Hematopoietic multipotent progenitor cell (in vitro differentiated cells): ENCODE measurements at regions not wholly inside any gene's neighbourhood (a gene's known extent, or its start where the extent isn't known, plus 50 kb on each side); places are given as distances from the start of the nearest gene placed in this dataset.

Experiments
- DNase-seq, 3 donors: peaks; one replicate each; pipeline ENCODE4 v3.0.0-alpha.2; 2011 to 2015; ENCODE audit warnings: low read depth in 2 of 3, low spot score in 2 of 3

- no peak for DNase-seq
Observed at GRCh38 chr6:159118924-159119323, 50.3 kb upstream of the FNDC1 start.

DNA sequence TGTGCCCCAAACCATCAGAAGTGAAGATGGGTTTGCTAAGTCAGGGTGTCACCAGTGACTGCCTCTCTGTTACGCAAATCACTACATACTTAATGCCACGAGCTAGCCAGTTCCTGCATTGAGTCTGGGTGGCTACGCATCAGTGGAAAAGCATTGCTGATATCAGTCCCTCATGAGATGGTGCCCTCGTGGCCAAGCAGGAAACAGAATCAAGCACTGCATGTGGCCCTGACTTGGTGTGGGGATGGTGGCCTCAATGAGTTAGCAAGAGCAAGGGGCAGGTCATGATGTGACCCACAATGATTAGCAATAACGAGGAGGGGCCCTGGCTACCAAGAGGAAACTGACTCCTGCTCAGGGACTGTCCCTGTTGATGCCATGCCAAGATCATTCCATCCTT, 51.6 kb upstream of the FNDC1 start:
- DNase-seq = no peak

GRCh38 chr6:159117046-159117445, 52.2 kb upstream of the FNDC1 start:
- DNase-seq = no peak

DNA sequence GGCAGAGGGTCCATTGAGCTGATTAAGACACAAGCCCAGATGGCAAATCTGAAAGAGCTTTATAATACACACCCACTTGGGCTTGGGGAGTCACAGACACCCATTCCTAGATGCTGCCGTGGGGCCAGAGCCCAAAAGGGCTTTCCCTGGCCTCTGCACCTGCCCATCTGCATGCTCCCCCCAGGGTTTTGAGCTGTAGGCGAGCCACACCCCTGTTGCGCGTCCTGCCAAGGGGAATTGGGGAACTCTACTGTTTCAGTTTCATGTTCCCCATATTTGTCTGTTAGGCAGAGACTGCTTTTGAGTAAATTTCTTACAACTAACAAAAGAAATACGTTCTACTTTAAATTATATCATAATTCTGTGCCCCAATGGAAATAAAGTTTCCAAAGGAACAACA, 52.9 kb upstream of the FNDC1 start:
- no peak for DNase-seq

DNA sequence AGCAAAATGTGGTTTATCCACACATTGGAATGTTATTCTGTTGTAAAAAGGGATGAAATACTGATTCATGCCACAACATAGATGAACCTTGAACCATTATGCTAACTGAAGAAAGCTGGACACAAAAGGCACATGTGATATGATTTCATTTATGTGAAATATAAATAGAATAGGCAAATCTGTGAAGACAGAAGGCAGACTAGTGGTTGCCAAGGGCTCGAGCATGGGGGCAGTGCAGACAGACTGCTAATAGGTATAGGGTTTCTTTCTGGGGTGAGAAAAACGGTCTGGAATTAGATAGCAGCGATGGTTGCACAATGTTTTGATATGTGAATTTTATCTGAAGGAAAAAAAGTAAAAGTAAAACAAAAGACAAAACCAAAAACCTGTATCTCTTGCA, 54.6 kb upstream of the FNDC1 start:
- DNase-seq = no peak

- DNase-seq = no peak
Observed at GRCh38 chr6:159113223-159113622, 56.0 kb upstream of the FNDC1 start.

DNA sequence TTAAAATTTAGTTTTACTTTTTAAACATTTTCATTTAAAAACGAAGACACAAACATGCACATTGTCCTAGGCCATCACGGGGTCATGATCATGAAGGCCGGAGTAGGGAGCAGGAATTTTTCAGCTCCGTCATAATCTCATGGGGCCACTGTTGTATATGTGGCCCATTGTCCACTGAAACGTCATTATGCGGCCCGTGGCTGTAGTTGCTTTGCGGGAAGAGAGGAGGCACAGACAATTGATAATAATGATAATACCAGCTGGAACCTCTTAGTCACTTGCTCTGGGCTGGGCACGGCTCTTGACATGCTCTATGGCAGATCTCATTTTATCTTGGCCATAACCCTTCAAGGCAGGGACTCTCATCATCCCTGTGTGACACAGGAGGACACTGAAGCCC, 56.5 kb upstream of the FNDC1 start:
- no peak for DNase-seq

- no peak for DNase-seq
Observed at GRCh38 chr6:159110748-159111147, 58.5 kb upstream of the FNDC1 start.

GRCh38 chr6:159110013-159110412, 59.2 kb upstream of the FNDC1 start:
- DNase-seq = peak in 2 of 3 donors; percentile 37 to 59

DNA sequence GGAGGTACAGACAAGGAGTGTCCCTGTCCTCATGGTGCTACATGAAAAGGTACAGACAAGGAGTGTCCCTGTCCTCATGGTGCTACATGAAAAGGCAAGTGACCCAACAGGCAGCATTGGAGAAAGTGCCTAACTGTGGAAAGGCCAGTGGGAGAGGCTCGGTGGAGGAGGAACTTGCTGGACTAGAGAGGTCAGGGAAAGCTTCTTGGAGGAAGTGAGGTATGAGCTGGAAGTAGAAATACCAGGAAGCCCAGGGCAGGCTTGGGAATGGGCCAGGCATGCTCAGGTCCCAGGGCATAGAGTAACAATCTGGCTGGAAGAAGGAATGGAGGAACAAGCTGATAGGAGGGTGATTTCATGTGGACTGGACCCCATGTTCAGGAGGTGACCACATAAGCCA, 59.8 kb upstream of the FNDC1 start:
- no peak for DNase-seq

- no peak for DNase-seq
Observed at GRCh38 chr6:159108426-159108985, 60.7 kb upstream of the FNDC1 start.

- DNase-seq = peak in 2 of 3 donors; percentile 84 to 88
Observed at GRCh38 chr6:159107451-159108260, 61.5 kb upstream of the FNDC1 start.

- DNase-seq = peak; percentile 79 to 98 (median 90)
Observed at GRCh38 chr6:159106627-159107241, 61.9 kb upstream of the TAGAP start.

- no peak for DNase-seq
Observed at GRCh38 chr6:159105716-159106115, 60.9 kb upstream of the TAGAP start.

DNA sequence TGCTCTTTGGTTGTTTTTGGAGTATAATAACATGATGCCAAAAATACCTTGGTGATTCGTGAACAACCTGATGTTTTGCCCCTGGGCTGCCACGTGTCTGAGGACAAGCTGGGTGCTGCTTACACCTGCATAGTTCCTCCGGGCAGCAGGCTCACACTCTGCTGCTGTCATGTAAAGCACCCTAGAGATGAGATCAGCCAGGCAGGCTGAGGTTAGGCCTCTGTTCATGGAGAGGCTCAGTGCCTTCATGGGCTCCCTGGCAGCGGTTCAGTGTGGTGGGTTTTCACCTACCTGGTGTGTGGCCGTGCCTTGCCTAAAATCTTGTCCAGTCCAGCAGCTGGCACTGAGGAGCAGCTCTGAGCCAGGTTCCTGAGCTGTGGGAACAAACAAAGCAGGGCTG, 60.1 kb upstream of the TAGAP start:
- no peak for DNase-seq

GRCh38 chr6:159104163-159104925, 59.6 kb upstream of the TAGAP start:
- DNase-seq = peak; percentile 64 to 78 (median 70)

DNA sequence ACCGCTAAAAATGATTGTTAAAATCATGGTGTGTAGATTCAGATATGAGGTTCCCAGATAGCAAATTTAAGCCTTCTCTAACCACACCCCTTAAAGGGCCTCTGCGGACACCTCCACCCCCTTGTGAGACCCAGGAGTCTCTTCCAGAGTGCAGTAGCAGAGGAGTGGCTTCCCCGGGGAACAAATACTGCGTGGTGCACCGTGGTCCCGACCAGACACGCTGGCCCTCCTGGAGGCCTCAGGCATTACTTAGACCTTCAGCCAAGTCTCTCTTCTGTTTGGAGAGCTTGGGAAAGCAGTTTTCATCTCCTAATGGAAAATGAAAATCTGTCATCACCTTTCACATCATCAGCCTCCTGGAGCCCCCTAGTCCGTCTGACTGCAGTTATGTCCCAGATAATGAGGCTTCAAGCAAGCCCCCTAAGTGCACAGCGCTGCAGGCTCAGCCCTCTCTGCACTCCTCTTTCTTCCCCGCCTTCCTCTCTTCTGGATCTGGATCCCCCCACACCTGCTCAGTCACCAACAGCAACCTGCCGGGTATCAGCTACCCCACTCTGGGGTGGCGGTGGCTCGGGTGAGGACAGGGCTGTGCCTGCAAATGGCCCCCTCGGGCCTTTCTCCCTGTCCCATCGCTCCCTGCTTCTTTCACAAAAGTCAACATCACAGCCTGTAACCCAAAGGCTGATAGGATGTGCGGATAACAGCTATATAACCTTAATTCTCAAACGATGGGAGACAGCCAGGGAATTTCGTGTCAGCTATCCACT, 58.8 kb upstream of the TAGAP start:
- DNase-seq = no peak

DNA sequence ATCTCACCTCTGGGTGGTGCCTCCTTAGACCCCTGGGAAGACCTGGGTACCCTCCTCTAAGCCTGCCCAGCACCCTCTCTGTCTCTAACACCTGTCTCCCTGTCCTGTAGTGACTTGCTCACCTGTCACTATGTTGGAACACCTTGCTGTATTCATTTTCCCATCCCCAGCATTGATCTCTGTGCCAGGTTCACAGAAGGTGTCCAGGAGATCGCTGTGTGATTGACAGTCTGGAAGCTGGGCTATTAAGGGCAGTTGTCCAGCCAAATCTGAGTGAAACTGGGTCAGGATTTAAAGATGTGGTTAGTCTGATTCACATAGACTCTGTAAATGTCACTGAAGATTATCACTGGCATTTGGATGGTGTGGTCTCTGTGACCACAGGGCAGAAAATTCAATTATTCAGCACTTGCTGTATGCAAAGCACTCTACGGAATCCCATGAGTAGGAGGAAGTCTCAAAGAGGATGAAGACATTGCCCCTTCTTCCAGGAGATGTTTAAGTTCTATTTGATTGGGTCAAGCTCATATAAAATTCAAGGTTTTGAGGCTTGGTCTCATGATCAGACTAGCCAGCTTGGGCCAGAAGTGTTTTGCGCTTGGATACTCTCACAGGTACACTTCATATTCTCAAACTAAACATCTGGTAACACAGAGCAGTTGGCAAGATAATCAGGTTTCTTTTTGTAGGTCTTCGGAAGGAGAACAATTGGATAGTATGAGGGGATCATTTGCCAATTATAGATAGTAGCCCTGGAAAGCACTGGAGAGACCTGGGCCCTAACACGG, 57.8 kb upstream of the TAGAP start:
- no peak for DNase-seq

DNA sequence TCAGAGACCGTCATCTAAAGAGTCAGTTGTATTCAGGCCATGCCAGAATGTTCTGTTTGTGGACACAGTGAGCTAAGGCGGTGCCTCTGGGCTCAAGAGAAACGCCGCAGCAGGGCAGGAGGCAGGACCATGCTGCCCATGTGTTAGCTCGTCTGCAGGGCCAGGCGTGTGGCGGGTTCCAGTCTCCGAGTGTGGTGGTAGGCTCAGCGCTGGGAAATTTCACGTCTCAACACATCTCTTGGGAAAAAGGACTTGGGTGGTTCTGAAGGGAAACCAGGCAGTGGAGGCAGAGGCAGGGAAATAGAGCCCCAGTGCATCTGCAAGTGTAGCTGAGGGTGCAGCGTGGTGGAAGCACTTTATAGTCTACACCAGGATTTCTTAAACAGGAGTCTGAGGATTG, 56.9 kb upstream of the TAGAP start:
- DNase-seq = no peak
